ENCODE measurements at regions not wholly inside any gene's neighbourhood (a gene's known extent, or its start where the extent isn't known, plus 50 kb on each side); places are given as distances from the start of the nearest gene placed in this dataset.
"Not testable (repeated sequence)": the region's sequence is repeated elsewhere in the genome, so short reads cannot be mapped to it uniquely, and the experiment has no call there.

- H3K27ac Mint-ChIP-seq: peak overlapping the region; percentile 36; the same call in 1 of the 2 replicates
- TF ChIP-seq CTCF (IDR thresholded peaks at IDR 0.05): no peak
- no peak overlapping the region for H3K4me3 Mint-ChIP-seq
- no peak for DNase-seq
- H3K36me3 Mint-ChIP-seq (ENCODE audit: low read depth): peaks cover 11% of the 10 kb centered on the region; the same call in 1 of the 2 replicates
- H3K4me1 Mint-ChIP-seq (ENCODE audit: low read depth): peaks cover 24% of the 10 kb centered on the region
- H3K9me3 Mint-ChIP-seq: peaks cover 6% of the 10 kb centered on the region; the same call in 1 of the 2 replicates
- H3K27me3 Mint-ChIP-seq (ENCODE audit: insufficient read depth): peaks cover 2% of the 10 kb centered on the region; the same call in 1 of the 2 replicates
Observed at GRCh38 chr2:62654876-62655359, 50.6 kb upstream of the EHBP1 start.

GRCh38 chr2:62654423-62654791 is 51.1 kb upstream of the EHBP1 start:
- Mint-ChIP-seq H3K4me1 (ENCODE audit: low read depth) (peaks cover 19% of the 10 kb centered on the region), H3K36me3 (ENCODE audit: low read depth) (peaks cover 11% of the 10 kb centered on the region; the same call in 1 of the 2 replicates), H3K9me3 (peaks cover 6% of the 10 kb centered on the region; the same call in 1 of the 2 replicates), H3K27ac (peak overlapping the region; percentile 36; the same call in 1 of the 2 replicates), H3K4me3 (no peak overlapping the region), H3K27me3 (ENCODE audit: insufficient read depth) (peaks cover 2% of the 10 kb centered on the region; the same call in 1 of the 2 replicates)
- 0 out of 2 replicates have a peak, but pooled peaks have one; percentile 10 for TF ChIP-seq CTCF (IDR thresholded peaks at IDR 0.05)
- peak; percentile 61 for DNase-seq

- no peak for DNase-seq
- no peak for TF ChIP-seq CTCF (IDR thresholded peaks at IDR 0.05)
- Mint-ChIP-seq H3K27me3 (ENCODE audit: insufficient read depth) (peaks cover 2% of the 10 kb centered on the region; the same call in 1 of the 2 replicates), H3K27ac (no peak overlapping the region; the same call in 1 of the 2 replicates), H3K4me1 (ENCODE audit: low read depth) (peaks cover 17% of the 10 kb centered on the region), H3K9me3 (peaks cover 6% of the 10 kb centered on the region; the same call in 1 of the 2 replicates), H3K4me3 (no peak overlapping the region), H3K36me3 (ENCODE audit: low read depth) (peaks cover 11% of the 10 kb centered on the region; the same call in 1 of the 2 replicates)
Observed at GRCh38 chr2:62653582-62654422, 51.7 kb upstream of the EHBP1 start.

GRCh38 chr2:62649087-62649486 is 56.4 kb upstream of the EHBP1 start:
- not testable (repeated sequence) for H3K27ac Mint-ChIP-seq

GRCh38 chr2:62643100-62643471 is 62.4 kb upstream of the EHBP1 start:
- H3K4me3 Mint-ChIP-seq: no peak overlapping the region
- no peak for DNase-seq
- H3K27me3 Mint-ChIP-seq (ENCODE audit: insufficient read depth): no peaks in the 10 kb centered on the region
- H3K9me3 Mint-ChIP-seq: peaks cover 11% of the 10 kb centered on the region
- peaks cover 12% of the 10 kb centered on the region for H3K4me1 Mint-ChIP-seq (ENCODE audit: low read depth)
- no peak overlapping the region for H3K27ac Mint-ChIP-seq
- TF ChIP-seq CTCF (IDR thresholded peaks at IDR 0.05): no peak
- H3K36me3 Mint-ChIP-seq (ENCODE audit: low read depth): peaks cover 6% of the 10 kb centered on the region; the same call in 1 of the 2 replicates

More at GRCh38 chr2:62649087-62649486, 56.4 kb upstream of the EHBP1 start:
- peaks cover 10% of the 10 kb centered on the region; the same call in 1 of the 2 replicates for H3K9me3 Mint-ChIP-seq
- not testable (repeated sequence) for H3K27me3 Mint-ChIP-seq (ENCODE audit: insufficient read depth); H3K36me3 Mint-ChIP-seq (ENCODE audit: low read depth); H3K4me3 Mint-ChIP-seq; H3K4me1 Mint-ChIP-seq (ENCODE audit: low read depth); DNase-seq

Measured in HFFc6 (cell line).